GM12891 (cell line): ENCODE measurements at regions not wholly inside any gene's neighbourhood (a gene's known extent, or its start where the extent isn't known, plus 50 kb on each side); places are given as distances from the start of the nearest gene placed in this dataset.

Experiments used
- DNase-seq: peaks from one replicate; pipeline ENCODE4 v3.0.0; 2011; ENCODE audit warnings: low spot score; ENCODE audit not compliant: insufficient read length
- FAIRE-seq: peaks from 2 replicates; lab custom pipeline; 2011; peaks lifted over from hg19 to GRCh38; lab: Jason Lieb, UNC
- PAX5 ChIP-seq: IDR thresholded peaks from 2 replicates; pipeline ENCODE4 v1.6.1; 2011; ENCODE audit warnings: low read length, moderate library complexity, mild to moderate bottlenecking; ENCODE audit not compliant: insufficient read depth, severe bottlenecking
- POLR2A ChIP-seq: IDR thresholded peaks from 2 replicates; pipeline ENCODE4 v1.6.1; 2011; ENCODE audit warnings: low read depth, low read length, control low read depth
- POLR2AphosphoS5 ChIP-seq: IDR thresholded peaks from 2 replicates; pipeline ENCODE4 v1.6.1; 2011; ENCODE audit warnings: low read depth, low read length, control low read depth
- POU2F2 ChIP-seq: IDR thresholded peaks from 2 replicates; pipeline ENCODE4 v1.6.1; 2011; ENCODE audit warnings: low read depth, mild to moderate bottlenecking, control low read depth, low read length, moderate library complexity
- SPI1 ChIP-seq: IDR thresholded peaks from 2 replicates; pipeline ENCODE4 v1.6.1; 2011; ENCODE audit warnings: low read depth, low read length, control low read depth
- TAF1 ChIP-seq: IDR thresholded peaks from 2 replicates; pipeline ENCODE4 v1.6.1; 2011; ENCODE audit warnings: low read depth, low read length, control low read depth

GRCh38 chr1:5029136-5029535 lies 374.7 kb downstream of the AJAP1 start:
- DNase-seq (no peak), FAIRE-seq (no peak)
- TF ChIP-seq TAF1 = no peak
- TF ChIP-seq POLR2A = no peak
- no peak for TF ChIP-seq POLR2AphosphoS5
- no peak for TF ChIP-seq POU2F2
- TF ChIP-seq SPI1 = no peak
- no peak for TF ChIP-seq PAX5

GRCh38 chr1:5012249-5012648 lies 357.8 kb downstream of the AJAP1 start:
- DNase-seq = no peak
- no peak for TF ChIP-seq POLR2AphosphoS5
- no peak for TF ChIP-seq PAX5
- TF ChIP-seq TAF1 = no peak
- TF ChIP-seq SPI1 = no peak
- no peak for TF ChIP-seq POLR2A
- TF ChIP-seq POU2F2 = no peak
- FAIRE-seq = no peak

- DNase-seq (no peak), FAIRE-seq (no peak)
- TF ChIP-seq TAF1 (no peak), SPI1 (no peak), POU2F2 (no peak), PAX5 (no peak), POLR2AphosphoS5 (no peak), POLR2A (no peak)
These were observed 356.2 kb downstream of the AJAP1 start for GRCh38 chr1:5010656-5011055.

GRCh38 chr1:5010236-5010635 lies 355.8 kb downstream of the AJAP1 start:
- no peak for FAIRE-seq
- TF ChIP-seq POU2F2 (no peak), TAF1 (no peak), POLR2AphosphoS5 (no peak), POLR2A (no peak), PAX5 (no peak), SPI1 (no peak)
- no peak for DNase-seq

- DNase-seq (no peak), FAIRE-seq (no peak)
- TF ChIP-seq POLR2A = no peak
- TF ChIP-seq POU2F2 = no peak
- TF ChIP-seq POLR2AphosphoS5 = no peak
- TF ChIP-seq SPI1 = no peak
- TF ChIP-seq PAX5 = no peak
- no peak for TF ChIP-seq TAF1
These were observed 355.1 kb downstream of the AJAP1 start for GRCh38 chr1:5009376-5010065.

GRCh38 chr1:5005171-5005570 lies 350.8 kb downstream of the AJAP1 start:
- FAIRE-seq = no peak
- TF ChIP-seq POLR2A = no peak
- no peak for TF ChIP-seq POLR2AphosphoS5
- TF ChIP-seq TAF1 = no peak
- TF ChIP-seq POU2F2 = no peak
- TF ChIP-seq PAX5 = no peak
- no peak for TF ChIP-seq SPI1

GRCh38 chr1:5002676-5003075 lies 348.3 kb downstream of the AJAP1 start:
- DNase-seq (no peak), FAIRE-seq (no peak)
- no peak for TF ChIP-seq SPI1
- TF ChIP-seq POLR2A = no peak
- no peak for TF ChIP-seq TAF1
- no peak for TF ChIP-seq POU2F2
- TF ChIP-seq POLR2AphosphoS5 = no peak

More at GRCh38 chr1:5005171-5005570, 350.8 kb downstream of the AJAP1 start:
- no peak for DNase-seq

- FAIRE-seq = no peak
- TF ChIP-seq POU2F2 = no peak
- no peak for TF ChIP-seq POLR2AphosphoS5
- no peak for TF ChIP-seq POLR2A
- TF ChIP-seq SPI1 = no peak
- no peak for TF ChIP-seq TAF1
- TF ChIP-seq PAX5 = no peak
- no peak for DNase-seq
These were observed 347.1 kb downstream of the AJAP1 start for GRCh38 chr1:5001466-5001865.

GRCh38 chr1:4986306-4986705 lies 331.9 kb downstream of the AJAP1 start:
- DNase-seq = no peak
- TF ChIP-seq POLR2AphosphoS5 (no peak), TAF1 (no peak), SPI1 (no peak), POLR2A (no peak), PAX5 (no peak), POU2F2 (no peak)
- FAIRE-seq = no peak

GRCh38 chr1:4984841-4985240 lies 330.4 kb downstream of the AJAP1 start:
- DNase-seq = no peak
- no peak for TF ChIP-seq POU2F2
- no peak for TF ChIP-seq SPI1
- no peak for TF ChIP-seq POLR2A
- TF ChIP-seq PAX5 = no peak
- no peak for TF ChIP-seq POLR2AphosphoS5
- TF ChIP-seq TAF1 = no peak
- FAIRE-seq = no peak
